Activated T-helper 1 cell treated with Interleukin-2 at 50 U/mL for 16 hours (primary cell): ENCODE measurements at regions not wholly inside any gene's neighbourhood (a gene's known extent, or its start where the extent isn't known, plus 50 kb on each side); places are given as distances from the start of the nearest gene placed in this dataset.
"Not testable (repeated sequence)": the region's sequence is repeated elsewhere in the genome, so short reads cannot be mapped to it uniquely, and the experiment has no call there.

Source experiments
- DNase-seq: peaks from one replicate; pipeline ENCODE4 v3.0.0-alpha.2; 2020; ENCODE audit warnings: low read depth

GRCh38 chr2:195352581-195352980 is 304.4 kb upstream of the SLC39A10 start:
- no peak for DNase-seq

DNA sequence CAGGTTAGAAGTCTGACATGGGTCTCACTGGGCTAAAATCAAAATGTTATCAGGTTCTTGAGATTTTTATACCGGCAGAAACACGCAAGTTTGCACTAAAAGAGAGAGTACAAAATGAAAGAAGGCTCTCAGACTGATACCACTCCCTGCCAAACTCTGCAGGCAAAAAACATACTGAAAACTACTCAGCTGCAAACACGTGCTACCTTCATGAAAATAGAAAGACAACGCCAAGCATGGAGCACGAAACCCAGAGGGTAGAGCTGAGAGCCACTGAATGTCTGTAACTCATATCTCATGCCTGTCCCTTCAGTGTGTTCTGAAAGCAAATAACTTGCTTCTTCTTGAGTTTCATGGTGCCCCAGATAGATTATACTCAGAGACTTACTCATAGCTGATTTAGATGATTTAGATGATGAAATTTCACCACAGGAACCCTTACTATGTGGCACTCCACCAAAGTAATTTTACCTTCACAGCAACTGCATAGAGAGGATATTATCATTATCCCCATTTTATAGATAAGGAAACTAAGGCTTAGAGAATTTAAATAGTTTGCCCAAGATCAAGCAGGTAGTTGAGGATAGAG is 313.0 kb upstream of the SLC39A10 start:
- DNase-seq, result no peak

DNA sequence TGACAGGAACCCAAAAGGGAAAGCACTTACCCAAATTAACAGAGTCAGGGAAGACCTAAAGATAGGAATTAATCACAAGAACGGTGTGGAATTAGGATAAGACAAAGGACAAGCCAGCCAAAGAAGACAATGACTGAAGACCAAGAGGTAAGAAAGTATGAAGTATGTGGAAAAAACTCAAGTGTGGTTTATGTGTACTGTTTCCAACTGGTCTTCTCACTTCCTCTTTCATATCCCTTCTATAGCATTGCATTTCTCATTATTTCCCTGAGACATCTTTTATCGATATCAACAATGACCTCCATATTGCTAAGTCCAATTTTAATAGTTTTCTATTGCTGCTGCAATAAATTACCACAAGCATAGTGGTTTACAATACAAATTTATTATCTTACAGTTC is 313.5 kb upstream of the SLC39A10 start:
- no peak for DNase-seq

GRCh38 chr2:195342061-195342460 is 315.0 kb upstream of the SLC39A10 start:
- DNase-seq, result no peak

DNA sequence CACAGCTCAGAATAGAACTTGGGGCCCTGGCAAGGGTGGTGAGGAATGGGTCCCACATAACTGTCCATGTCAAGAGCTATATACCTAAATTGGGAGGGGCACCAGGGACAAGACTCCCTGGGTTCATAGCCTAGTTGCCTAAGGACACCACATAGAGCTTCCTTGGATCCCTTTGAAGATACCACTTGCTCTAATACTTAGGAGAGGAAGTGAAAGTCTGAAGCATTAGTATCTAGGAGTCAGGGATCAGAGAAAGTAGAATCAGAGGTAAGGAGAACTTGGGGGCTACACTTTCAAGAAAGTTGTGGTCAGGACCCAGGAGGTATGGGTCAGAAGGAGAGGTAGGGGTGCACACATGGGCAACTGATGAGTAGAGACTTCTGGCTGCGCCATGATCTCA is 318.2 kb upstream of the SLC39A10 start:
- DNase-seq, result no peak

GRCh38 chr2:195337597-195337996 is 319.4 kb upstream of the SLC39A10 start:
- DNase-seq, result no peak

DNA sequence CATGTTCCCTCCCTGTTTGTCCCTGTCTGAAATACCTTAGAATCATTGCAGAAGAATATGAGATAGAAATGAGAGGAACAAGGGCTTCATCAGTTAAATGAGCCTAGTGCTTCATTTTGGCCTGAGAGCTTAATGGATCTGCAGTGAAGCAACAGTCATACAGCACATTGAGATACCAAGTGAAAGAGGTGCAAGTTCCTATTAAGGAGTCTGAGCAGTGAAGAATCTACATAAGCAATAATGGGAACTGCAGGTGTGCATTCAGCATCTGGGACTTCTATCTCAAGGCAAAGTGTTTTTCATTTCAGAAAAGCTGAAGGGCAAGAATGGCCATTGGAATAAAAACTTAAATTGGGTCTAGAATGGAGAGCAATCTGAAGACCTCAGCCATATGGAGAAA is 323.2 kb upstream of the SLC39A10 start:
- no peak for DNase-seq

DNA sequence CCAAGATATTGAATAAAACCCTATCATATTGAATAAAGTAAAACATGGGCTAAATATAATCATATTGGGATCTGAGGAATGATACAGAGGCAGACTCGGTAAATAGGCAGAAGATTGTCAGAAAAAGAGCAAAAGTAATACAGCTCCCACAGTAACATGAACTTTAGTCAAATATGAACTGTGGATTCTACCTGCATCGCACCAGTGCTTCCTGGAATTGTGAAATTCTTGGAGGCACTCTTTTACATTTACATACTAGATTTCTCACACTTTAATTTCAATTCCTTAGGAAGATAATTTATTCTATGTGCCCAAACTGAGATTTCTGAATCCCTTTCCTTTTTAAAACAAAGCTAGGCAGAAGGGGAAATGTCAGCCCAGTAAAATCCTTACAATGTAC is 325.1 kb upstream of the SLC39A10 start:
- DNase-seq, result no peak

DNA sequence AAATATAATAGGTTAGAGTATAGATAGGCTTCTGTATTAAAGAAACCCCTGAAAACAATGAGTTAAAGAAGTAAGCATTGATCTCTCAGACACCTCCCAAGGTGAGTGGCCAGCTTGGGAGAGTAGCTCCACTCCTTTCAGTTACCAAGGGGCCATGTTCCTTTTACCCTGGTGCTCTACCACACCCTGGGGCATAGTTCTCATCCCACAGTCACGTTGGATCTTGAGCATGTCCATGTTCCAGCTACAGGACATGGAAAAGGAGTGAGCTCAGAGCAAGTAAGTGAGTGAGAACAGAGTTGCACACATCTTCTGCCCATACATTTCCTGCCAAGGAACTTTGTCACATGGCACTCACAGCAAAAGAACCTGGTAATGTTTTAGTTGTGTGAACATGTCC is 325.9 kb upstream of the SLC39A10 start:
- no peak for DNase-seq

- DNase-seq, result no peak
Observed at GRCh38 chr2:195330513-195330956, 326.5 kb upstream of the SLC39A10 start.

DNA sequence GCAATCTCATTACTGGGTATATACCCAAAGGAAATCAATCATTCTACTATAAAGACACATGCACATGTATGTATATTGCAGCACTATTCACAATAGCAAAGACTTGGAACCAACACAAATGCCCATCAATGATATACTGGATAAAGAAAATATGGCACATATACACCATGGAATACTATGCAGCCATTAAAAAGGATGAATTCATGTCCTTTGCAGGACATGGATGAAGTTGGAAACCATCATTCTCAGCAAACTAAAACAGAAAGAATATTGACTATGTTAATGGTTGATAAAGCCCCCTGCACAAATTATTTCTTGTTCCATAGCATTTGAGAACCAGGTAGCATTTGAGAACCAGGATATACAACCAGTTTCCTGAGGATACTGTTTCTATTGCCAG is 327.2 kb upstream of the SLC39A10 start:
- DNase-seq, result not testable (repeated sequence)

- no peak for DNase-seq
Observed at GRCh38 chr2:195326537-195326936, 330.5 kb upstream of the SLC39A10 start.

- DNase-seq, result no peak
Observed at GRCh38 chr2:195322324-195322723, 334.7 kb upstream of the SLC39A10 start.

DNA sequence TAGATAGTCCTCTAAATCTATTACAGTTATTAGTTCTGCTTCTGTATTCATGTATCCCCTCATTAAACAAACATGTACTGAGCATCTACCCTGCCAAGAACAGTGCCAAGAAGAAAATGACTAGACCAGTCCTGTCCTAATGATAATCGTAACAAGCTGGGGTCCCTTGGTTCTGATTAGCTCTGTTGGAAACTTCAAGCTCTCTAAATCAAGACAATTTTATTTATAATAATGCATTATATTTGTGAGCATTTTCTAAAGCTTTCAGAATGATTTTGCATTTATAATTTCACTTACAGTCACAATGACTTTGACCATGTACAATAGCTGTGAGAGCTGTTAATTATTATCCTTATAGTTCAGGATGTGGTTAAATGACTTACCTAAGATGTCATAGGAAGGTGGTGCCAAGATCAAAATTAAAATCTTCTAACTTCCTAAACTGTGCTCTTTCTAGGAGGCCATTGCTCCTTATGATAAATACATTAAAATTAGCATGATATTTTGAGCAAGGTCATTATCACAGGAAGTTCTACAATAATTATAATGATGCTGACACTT is 336.5 kb upstream of the SLC39A10 start:
- DNase-seq, result no peak

DNA sequence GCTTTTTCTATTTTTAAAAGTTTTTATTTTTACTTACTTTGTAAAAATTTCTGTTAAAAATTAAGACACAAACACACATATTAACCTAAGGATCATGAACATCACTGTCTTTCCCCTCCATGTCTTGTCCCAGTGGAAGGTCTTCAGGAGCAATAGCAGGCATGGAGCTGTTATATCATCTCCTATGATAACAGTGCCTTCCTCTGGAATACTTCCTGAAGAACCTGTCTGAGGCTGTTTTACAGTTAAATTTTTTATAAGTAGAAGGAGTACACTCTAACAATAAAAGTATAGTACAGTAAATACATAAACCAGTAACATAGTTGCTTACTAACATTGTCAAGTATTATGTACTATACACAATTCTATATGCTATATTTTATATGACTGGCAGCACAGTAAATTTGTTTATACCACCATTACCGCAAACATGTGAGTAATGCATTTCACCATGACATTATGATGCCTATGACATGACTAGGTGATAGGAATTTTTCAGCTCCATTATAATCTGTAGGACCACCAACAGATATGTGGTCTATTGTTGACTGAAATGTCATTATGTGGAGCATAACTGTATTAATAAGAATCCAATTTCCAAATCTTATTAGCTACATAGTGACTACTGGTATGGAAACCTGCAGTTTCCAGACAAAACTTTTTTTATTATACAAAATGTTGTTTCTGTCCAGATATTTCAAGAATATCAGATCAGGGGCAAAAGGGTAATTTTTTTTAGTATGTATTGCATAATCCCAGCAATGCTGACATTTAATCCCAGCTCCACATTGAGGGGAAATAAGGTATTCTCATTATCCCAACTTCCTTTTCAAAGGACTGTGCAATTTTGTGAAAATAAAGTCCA is 337.2 kb upstream of the SLC39A10 start:
- no peak for DNase-seq

DNA sequence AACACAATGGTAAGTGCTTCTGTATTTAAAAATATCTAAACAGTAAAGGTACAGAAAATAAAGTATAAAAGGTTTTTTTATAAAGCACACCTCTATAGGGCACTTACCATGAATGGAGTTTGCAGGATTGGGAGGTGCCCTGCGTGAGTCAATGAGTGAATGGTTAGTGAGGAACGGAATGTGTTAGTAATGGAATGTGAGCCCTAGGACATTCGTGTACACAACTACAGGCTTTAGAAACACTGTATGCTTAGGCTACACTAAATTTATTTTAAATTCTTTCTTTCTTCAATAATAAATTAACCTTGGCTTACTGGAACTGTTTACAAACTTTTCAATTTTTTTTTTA is 337.9 kb upstream of the SLC39A10 start:
- no peak for DNase-seq

GRCh38 chr2:195318440-195319111 is 338.4 kb upstream of the SLC39A10 start:
- DNase-seq, result no peak

- no peak for DNase-seq
Observed at GRCh38 chr2:195317550-195317949, 339.5 kb upstream of the SLC39A10 start.

- no peak for DNase-seq
Observed at GRCh38 chr2:195316486-195316885, 340.5 kb upstream of the SLC39A10 start.

GRCh38 chr2:195313962-195314361 is 343.1 kb upstream of the SLC39A10 start:
- no peak for DNase-seq

GRCh38 chr2:195312662-195313061 is 344.4 kb upstream of the SLC39A10 start:
- no peak for DNase-seq

DNA sequence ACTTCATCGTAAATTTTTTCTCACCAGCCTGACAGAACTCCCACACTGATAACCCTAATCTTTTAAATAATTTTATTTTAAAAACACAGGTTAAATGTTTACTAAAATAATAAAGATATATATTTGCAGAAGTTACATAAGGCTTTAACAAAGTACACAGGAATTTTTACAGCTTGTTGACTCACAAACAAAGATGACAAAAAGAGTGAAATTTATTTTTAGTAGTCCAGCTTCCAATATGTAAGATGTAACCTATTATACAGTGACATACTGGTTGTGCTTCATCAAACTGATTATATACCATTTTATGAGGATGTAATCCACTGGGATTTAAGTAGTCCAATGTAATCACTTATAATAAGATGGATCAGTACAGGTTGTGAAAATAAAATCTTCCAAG is 348.9 kb upstream of the SLC39A10 start:
- no peak for DNase-seq

DNA sequence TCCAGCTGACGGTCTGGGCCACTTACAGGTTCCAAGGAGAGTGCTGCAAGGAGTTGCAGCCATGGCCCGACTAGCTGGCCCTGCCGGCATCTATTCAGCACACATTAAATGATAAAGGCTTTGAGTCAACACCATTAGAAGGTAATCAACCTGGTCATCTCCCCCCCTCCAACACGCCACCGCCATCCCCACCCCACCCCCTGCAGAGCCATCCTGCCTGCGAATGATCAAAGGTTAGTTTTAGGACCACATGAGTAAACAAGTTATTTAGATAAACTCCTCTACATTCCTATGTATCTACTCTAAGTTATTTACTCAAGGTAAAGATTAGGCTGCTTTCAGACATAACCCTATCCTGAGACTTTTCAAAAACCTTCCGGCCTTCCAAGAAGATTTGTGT is 349.3 kb upstream of the SLC39A10 start:
- no peak for DNase-seq
